ENCODE measurements at regions not wholly inside any gene's neighbourhood (a gene's known extent, or its start where the extent isn't known, plus 50 kb on each side); places are given as distances from the start of the nearest gene placed in this dataset.

DNA sequence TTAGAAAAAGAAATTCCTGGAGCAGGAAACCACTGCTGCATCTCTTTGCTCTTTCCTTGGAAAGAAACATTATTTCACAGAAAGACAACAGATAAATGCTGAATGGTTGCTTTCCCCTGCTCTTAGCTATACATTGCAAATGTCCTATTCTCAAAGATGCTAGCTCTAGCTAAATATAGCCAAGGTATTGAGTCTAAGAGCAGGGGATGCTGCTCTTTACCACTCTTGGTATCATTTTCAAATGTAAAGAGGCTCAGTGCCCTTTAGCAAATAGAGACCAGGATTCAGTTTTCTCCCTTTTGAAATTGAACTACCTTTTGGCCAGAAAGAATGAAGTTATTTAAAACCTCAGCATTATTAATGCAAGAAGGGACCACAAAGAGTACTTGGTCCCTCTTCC, 104.0 kb upstream of the FUT8 start:
- ChIA-PET POLR2A (no interaction called here), CTCF (interaction anchor here (1.0 to 6.4 kb wide), 3 partner anchors 9 to 516 kb away, joined by 3 to 41 read pairs (median 3); no protein-coding TSS in a partner anchor)
- TF ChIP-seq, protein P1, sequence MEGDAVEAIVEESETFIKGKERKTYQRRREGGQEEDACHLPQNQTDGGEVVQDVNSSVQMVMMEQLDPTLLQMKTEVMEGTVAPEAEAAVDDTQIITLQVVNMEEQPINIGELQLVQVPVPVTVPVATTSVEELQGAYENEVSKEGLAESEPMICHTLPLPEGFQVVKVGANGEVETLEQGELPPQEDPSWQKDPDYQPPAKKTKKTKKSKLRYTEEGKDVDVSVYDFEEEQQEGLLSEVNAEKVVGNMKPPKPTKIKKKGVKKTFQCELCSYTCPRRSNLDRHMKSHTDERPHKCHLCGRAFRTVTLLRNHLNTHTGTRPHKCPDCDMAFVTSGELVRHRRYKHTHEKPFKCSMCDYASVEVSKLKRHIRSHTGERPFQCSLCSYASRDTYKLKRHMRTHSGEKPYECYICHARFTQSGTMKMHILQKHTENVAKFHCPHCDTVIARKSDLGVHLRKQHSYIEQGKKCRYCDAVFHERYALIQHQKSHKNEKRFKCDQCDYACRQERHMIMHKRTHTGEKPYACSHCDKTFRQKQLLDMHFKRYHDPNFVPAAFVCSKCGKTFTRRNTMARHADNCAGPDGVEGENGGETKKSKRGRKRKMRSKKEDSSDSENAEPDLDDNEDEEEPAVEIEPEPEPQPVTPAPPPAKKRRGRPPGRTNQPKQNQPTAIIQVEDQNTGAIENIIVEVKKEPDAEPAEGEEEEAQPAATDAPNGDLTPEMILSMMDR (IDR thresholded peaks at IDR 0.05; ENCODE audit: control extremely low read depth, extremely low read depth, low read depth, missing control alignments): no peak
- DNase-seq (ENCODE audit: extremely low spot score): no peak

DNA sequence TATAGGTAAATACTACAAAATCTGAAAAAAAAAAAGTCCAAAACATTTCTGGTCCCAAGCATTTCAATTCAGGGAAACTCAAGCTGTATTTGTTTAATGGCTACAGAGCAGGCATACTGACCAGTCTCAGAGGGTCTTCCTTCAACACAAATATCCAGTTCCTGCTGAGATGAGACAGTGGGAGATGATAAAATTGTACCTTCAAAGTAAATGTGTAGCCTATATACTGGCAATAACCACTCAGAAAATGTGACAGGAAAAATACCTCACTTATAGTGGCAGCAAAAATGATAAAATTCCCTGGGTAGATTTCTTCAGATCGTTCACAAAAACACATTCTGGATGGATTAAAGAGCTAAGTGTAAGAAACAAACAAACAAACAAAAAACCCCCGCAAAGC, 102.0 kb upstream of the FUT8 start:
- CTCF ChIA-PET: interaction anchor here (0.9 to 1.6 kb wide), 7 partner anchors 9 to 514 kb away, joined by 3 to 9 read pairs (median 4); no protein-coding TSS in a partner anchor
- POLR2A ChIA-PET: interaction anchor here (0.9 kb wide), 1 partner anchor 11 kb away, joined by 3 read pairs; no protein-coding TSS in a partner anchor
- DNase-seq (ENCODE audit: extremely low spot score): no peak
- TF ChIP-seq, protein P1 (IDR thresholded peaks at IDR 0.05; ENCODE audit: control extremely low read depth, extremely low read depth, low read depth, missing control alignments): no peak

DNA sequence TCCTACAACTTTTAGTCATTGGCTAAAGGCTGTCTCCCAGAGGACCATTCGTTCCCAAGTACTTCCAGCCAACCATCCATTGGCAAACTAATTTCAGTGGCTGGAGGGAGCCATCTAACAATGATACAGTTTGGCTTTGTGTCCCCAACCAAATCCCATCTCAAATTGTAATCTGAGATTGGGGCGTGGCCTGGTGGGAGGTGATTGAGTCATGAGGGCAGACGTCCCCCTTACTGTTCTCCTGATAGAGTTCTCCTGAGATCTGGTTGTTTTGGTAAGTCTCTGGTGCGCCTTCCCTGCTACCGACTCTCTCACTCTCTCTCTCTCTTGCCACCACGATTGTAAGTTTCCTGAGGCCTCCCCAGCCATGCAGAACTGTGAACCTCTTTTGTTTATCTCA, 99.7 kb upstream of the FUT8 start:
- TF ChIP-seq, protein P1 (IDR thresholded peaks at IDR 0.05; ENCODE audit: control extremely low read depth, extremely low read depth, low read depth, missing control alignments): no peak
- POLR2A ChIA-PET: interaction anchor here (1.2 kb wide), 1 partner anchor 11 kb away, joined by 3 read pairs; no protein-coding TSS in a partner anchor
- CTCF ChIA-PET: no interaction called here
- DNase-seq (ENCODE audit: extremely low spot score): no peak

DNA sequence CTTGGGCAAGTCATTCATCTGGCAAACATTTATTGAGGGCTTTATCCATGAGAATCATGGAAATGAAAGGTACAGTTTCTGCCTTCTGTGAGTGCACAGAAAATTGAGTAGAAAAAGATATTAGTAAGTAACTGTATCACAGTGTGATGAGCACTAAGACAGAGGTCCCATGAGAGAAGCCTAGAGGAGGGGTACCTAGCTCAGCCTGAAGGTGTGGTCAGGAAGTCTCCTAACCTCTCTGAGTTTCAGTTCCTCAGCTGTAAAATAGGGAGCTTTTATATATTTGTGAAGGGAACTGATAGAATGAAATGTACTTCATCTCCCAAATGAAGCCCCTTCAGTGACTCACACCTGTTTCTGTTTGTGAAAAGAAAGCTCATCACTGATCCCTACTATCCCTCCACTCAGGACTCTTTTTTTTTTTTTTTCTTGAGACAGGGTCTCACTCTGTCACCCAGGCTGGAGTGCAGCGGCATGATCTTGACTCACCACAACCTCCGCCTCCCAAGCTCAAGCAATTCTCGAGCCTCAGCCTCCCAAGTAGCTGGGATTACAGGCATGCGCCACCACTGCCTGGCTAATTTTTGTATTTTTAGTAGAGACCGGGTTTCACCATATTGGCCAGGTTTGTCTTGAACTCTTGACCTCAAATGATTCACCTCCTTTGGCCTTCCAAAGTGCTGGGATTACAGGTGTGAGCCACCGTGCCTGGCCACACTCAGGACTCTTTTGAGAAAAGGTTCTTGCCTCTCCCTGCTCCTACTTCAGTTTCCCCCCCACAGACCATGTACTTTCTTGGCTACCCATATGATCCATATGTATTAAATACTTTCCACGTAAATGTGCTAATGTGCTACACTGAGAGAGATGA, 93.7 kb upstream of the FUT8 start:
- CTCF ChIA-PET: interaction anchor here (0.6 to 4.5 kb wide), 15 partner anchors 9 to 154 kb away, joined by 3 to 41 read pairs (median 3); no protein-coding TSS in a partner anchor
- peak; percentile 50 for DNase-seq (ENCODE audit: extremely low spot score)
- TF ChIP-seq, protein P1 (IDR thresholded peaks at IDR 0.05; ENCODE audit: control extremely low read depth, extremely low read depth, low read depth, missing control alignments): no peak
- POLR2A ChIA-PET: interaction anchor here (1.4 to 5.9 kb wide), 2 partner anchors 16 to 21 kb away, joined by 3 to 50 read pairs; no protein-coding TSS in a partner anchor

DNA sequence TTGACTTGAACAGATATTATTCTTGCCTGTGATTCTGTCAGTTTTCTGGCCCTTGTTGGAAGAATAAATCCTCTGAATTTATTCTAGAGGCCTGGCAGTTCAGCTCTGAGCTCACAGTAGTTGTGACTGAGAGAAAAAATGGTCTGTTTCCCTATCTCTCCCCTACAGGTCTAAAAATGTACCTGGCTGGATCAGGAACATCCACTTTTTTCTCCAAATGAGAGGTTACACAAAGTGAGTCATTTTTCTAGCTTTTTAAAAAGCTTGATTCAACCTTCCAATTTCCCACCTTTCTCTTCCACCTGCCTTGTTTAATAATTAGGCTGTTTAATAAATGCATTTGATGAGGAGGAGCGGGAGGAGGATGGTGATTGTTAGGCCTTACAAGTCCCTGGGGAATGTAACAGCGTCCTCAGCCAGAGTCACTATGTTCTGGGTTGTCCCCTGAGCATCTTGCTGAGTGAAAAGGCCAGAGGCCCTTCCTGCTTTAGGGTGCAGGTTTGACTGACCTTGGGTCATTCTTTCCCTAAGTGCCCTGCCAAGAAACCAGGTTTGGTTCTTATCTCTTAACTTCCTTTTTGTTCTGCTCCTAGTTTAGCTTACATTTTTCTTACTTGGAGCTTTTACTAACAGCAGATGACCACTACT, 91.7 kb upstream of the FUT8 start:
- POLR2A ChIA-PET: interaction anchor here (1.6 kb wide), 1 partner anchor 18 kb away, joined by 13 read pairs; no protein-coding TSS in a partner anchor
- TF ChIP-seq, protein P1 (IDR thresholded peaks at IDR 0.05; ENCODE audit: control extremely low read depth, extremely low read depth, low read depth, missing control alignments): no peak
- CTCF ChIA-PET: interaction anchor here (0.8 to 4.5 kb wide), 18 partner anchors 8 to 504 kb away, joined by 3 to 41 read pairs (median 4); no protein-coding TSS in a partner anchor
- no peak for DNase-seq (ENCODE audit: extremely low spot score)

DNA sequence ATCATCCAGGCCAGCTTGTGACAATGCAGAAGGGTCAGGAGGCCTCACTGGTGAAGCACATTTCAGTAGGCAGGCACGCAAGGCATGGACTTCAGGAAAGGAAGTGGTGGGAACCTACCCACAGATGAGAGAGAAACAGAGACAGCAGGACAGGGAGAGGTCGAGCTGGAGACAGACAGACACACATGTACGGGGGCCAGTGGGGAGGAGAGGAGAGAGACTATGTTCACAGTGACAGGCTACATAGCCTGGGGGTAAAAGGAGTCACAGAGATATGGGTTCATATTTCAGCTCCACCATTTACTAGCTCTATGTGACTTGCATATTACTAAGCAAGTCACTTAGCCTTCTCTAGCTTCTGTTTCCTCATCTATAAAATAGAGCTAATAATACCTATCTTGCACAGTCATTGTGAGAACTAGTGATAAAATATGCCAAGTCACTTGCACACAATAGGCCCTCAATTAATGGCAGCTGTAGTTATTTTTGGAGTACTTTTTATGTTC, 91.1 kb upstream of the FUT8 start:
- CTCF ChIA-PET: interaction anchor here (1.0 to 4.5 kb wide), 16 partner anchors 8 to 158 kb away, joined by 3 to 41 read pairs (median 6); no protein-coding TSS in a partner anchor
- TF ChIP-seq, protein P1 (IDR thresholded peaks at IDR 0.05; ENCODE audit: control extremely low read depth, extremely low read depth, low read depth, missing control alignments): no peak
- DNase-seq (ENCODE audit: extremely low spot score): no peak
- POLR2A ChIA-PET: interaction anchor here (0.8 to 1.6 kb wide), 5 partner anchors 10 to 34 kb away, joined by 3 to 13 read pairs (median 3); no protein-coding TSS in a partner anchor
